ENCODE measurements at regions not wholly inside any gene's neighbourhood (a gene's known extent, or its start where the extent isn't known, plus 50 kb on each side); places are given as distances from the start of the nearest gene placed in this dataset.

DNA sequence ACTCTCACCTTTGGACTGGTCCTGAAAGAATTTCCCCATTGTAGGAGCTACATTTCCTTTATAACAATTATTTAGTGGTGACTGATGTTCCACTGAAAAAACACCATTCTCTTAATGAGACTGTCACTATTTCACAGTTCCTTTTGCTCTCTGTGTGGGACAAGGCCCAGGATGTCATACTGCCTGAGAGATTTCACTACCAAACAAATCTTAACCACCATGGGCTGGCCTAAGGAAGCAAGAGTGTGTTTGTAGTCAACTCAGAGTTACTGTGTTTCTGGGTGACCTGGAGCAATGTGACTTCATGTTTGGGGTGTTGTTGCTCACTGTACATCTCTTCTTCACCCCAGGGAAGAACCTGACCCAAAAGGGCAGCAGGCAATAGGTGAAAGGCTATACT lies 50.1 kb upstream of the ZNF608 start:
- TF ChIP-seq POLR2A (IDR thresholded peaks at IDR 0.05; ENCODE audit: low read depth, low read length) (no peak), POLR2AphosphoS5 (IDR thresholded peaks at IDR 0.05; ENCODE audit: low read depth, low read length) (no peak)

Measured in GM12892 (cell line).